ENCODE measurements at regions not wholly inside any gene's neighbourhood (a gene's known extent, or its start where the extent isn't known, plus 50 kb on each side); places are given as distances from the start of the nearest gene placed in this dataset.

- TF ChIP-seq POLR2A (IDR thresholded peaks at IDR 0.05; ENCODE audit: low read length) = no peak
- no peak for TF ChIP-seq GATA1 (IDR thresholded peaks at IDR 0.05; ENCODE audit: low read depth, low read length)
Observed at GRCh38 chr13:34155931-34156607, 338.1 kb downstream of the RFC3 start.

All from erythroblast (primary cell).